GM23248 (cell line): ENCODE measurements at regions not wholly inside any gene's neighbourhood (a gene's known extent, or its start where the extent isn't known, plus 50 kb on each side); places are given as distances from the start of the nearest gene placed in this dataset.

Experiments used
- DNase-seq: peaks from one replicate; pipeline ENCODE4 v3.0.0-alpha.2; 2015
- H2AFZ ChIP-seq: fragments of 200-600 bp; sonication (generic); 2 replicates; pipeline ENCODE4 v1.6.1; 2016; ENCODE audit warnings: antibody characterized with exemption
- H3F3A ChIP-seq: fragments of 200-600 bp; sonication (generic); 2 replicates; pipeline ENCODE4 v1.6.1; 2016; ENCODE audit warnings: mild to moderate bottlenecking, antibody characterized with exemption, mixed run types; ENCODE audit not compliant: insufficient read depth
- H3K27ac ChIP-seq: fragments of 200-600 bp; sonication (generic); 2 replicates; pipeline ENCODE4 v1.5.1; 2016; ENCODE audit warnings: mild to moderate bottlenecking
- H3K27me3 ChIP-seq: fragments of 200-600 bp; sonication (generic); replicated peaks from 2 replicates; pipeline ENCODE4 v1.6.1; 2016; ENCODE audit warnings: mild to moderate bottlenecking; ENCODE audit not compliant: insufficient read depth
- H3K36me3 ChIP-seq: fragments of 200-600 bp; sonication (generic); 2 replicates; pipeline ENCODE4 v1.6.1; 2016; ENCODE audit warnings: low read depth, mild to moderate bottlenecking
- H3K4me1 ChIP-seq: fragments of 200-600 bp; sonication (generic); 2 replicates; pipeline ENCODE4 v1.6.1; 2016; ENCODE audit warnings: mild to moderate bottlenecking; ENCODE audit not compliant: insufficient read depth
- H3K4me2 ChIP-seq: fragments of 200-600 bp; sonication (generic); one replicate; pipeline ENCODE4 v1.6.1; 2016; ENCODE audit warnings: mild to moderate bottlenecking; ENCODE audit not compliant: unreplicated experiment
- H3K4me3 ChIP-seq: fragments of 200-600 bp; sonication (generic); 2 replicates; pipeline ENCODE4 v1.5.1; 2016; ENCODE audit warnings: mild to moderate bottlenecking
- H3K79me2 ChIP-seq: fragments of 200-600 bp; sonication (generic); 2 replicates; pipeline ENCODE4 v1.6.1; 2016; ENCODE audit warnings: mild to moderate bottlenecking; ENCODE audit not compliant: insufficient read depth
- H3K9ac ChIP-seq: fragments of 200-600 bp; sonication (generic); 2 replicates; pipeline ENCODE4 v1.6.1; 2016; ENCODE audit warnings: mild to moderate bottlenecking
- H3K9me2 ChIP-seq: fragments of 200-600 bp; sonication (generic); 2 replicates; pipeline ENCODE4 v1.6.1; 2016; ENCODE audit warnings: mixed run types, mild to moderate bottlenecking, moderate library complexity; ENCODE audit not compliant: insufficient read depth
- H3K9me3 ChIP-seq: fragments of 200-600 bp; sonication (generic); one replicate; pipeline ENCODE4 v1.6.1; 2017; ENCODE audit warnings: low read depth
- H4K20me1 ChIP-seq: fragments of 200-600 bp; sonication (generic); 2 replicates; pipeline ENCODE4 v1.6.0; 2016; ENCODE audit not compliant: insufficient read depth
- EZH2 ChIP-seq: fragments of 200-600 bp; sonication (generic); IDR thresholded peaks from 2 replicates; pipeline ENCODE4 v1.6.1; 2018; ENCODE audit warnings: antibody characterized with exemption, mild to moderate bottlenecking; ENCODE audit not compliant: insufficient read depth, poor library complexity, severe bottlenecking
- EZH2phosphoT487 ChIP-seq: fragments of 200-600 bp; sonication (generic); IDR thresholded peaks from 2 replicates; pipeline ENCODE4 v1.6.1; 2018; ENCODE audit warnings: antibody characterized with exemption, moderate library complexity, mild to moderate bottlenecking, low read depth; ENCODE audit not compliant: insufficient read depth
- WGBS, 2 experiments: methylation state at CpG; one replicate each; pipeline ENCODE4 v1.1.6; 2015 to 2017; ENCODE audit warnings: low lambda C conversion rate in 2 of 2, low coverage in 1 of 2; ENCODE audit errors: missing lambda C conversion rate in 2 of 2; 5-methylcytosine and 5-hydroxymethylcytosine counted together
- in situ Hi-C: fragments of 300-500 bp; cut with MboI; formaldehyde crosslinking; loops from 2 replicates; pipeline ENCODE4 v1.15.0; 2020

DNA sequence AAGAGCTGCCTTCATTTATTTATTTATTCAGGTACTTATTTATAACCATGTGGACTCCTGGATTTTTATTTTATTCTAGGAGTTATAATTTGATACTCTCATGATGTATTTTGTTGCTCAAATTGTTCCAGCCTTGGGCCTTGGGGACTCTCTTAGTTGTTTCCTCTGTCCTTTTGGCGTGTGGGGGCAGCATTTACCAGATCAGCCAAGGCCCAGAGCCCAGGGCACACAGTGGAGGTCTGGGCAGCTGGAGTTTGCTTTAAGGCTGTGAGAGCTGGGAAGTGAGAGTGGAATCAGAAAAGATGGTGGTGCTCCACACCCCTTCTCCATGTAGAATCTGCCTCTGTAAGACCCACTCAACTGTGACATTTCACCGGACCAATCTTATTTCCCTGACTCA lies 398.9 kb downstream of the RPS24 start:
- Histone ChIP-seq H3K27me3 (peaks cover 11% of the 10 kb centered on the region), H3K4me3 (no peak overlapping the region), H3K4me2 (no peak overlapping the region), H3K27ac (no peak overlapping the region), H3K9ac (no peak overlapping the region), H3K36me3 (no peaks in the 10 kb centered on the region), H2AFZ (no peak overlapping the region), H4K20me1 (no peaks in the 10 kb centered on the region), H3F3A (no peaks in the 10 kb centered on the region), H3K4me1 (no peaks in the 10 kb centered on the region), H3K79me2 (no peaks in the 10 kb centered on the region), H3K9me3 (no peaks in the 10 kb centered on the region), H3K9me2 (no peaks in the 10 kb centered on the region)
- DNase-seq = no peak
- 85 to 90% methylated on average over 2 of the region's 2 CpGs for WGBS, 2 experiments
- in situ Hi-C loops = no loop called here
- TF ChIP-seq EZH2phosphoT487 (no peak), EZH2 (no peak)

DNA sequence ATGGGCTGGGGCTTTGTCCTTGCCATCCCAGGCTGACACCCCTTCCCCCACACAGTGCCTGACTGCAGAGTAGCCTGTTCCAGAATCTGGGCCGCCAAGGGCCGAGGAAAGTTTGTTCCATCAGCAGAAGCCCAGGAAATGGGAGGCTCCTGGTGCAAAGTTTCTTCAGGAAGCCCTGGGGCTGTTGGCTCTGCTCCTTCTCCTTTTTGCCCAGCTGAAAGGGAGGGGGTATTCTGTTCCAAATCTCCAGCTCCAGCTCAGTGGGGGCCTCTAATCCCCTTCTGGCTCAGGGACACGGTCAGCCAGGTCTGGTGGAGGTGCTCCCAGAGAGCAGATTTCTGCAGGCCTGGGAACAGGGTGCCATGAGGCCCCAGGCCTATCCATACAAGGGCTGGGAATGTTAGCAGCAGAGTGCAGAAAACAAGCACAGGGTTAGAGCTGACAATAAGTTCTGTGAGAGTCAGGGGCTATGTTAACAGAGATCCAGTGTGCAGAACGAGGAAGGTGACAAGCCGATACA lies 399.5 kb downstream of the RPS24 start:
- no peaks in the 10 kb centered on the region for H3K79me2 ChIP-seq
- WGBS, 2 experiments = 91 to 94% methylated on average over 5 of the region's 5 CpGs
- TF ChIP-seq EZH2 = no peak

DNA sequence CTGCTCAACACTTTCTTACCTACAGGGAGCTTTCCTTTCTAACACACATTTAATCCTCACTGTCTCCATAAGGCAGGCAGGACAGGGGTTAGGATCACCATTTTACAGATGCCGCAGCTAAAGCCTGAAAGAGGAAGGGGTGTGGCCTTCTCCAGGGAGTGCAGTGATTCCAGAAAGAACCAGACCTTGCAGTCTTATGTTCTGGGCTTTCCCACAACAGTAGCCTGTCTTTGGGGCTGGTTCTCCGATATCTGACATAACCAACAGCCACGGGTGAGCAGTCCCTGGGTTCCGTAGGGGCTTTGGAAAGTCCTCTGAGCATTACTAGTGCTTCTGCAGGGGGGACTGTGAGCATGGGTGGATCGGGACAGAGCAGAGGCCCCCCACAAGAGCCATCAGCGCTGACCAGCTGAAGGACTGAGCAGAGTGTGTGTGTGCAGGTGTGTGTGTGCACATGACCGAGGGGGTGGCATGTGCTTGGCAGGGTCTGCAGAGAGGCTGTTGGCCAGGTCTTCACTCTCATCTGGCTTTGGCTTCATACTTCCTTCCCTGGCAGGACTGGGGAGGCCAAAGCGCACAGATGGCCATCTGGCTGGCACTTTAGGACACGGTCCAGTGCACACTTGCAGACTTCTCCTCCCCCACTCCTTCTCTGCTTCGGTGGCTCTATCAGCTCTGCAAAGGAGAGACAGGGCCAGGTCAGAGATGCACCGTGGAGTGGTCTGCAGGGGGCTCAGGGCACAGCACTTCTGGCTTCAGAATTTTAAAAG lies 400.3 kb downstream of the RPS24 start:
- DNase-seq = no peak
- no peaks in the 10 kb centered on the region for H3K9me2 ChIP-seq
- H3K4me3 ChIP-seq = no peak overlapping the region
- no peaks in the 10 kb centered on the region for H4K20me1 ChIP-seq
- 65 to 66% methylated on average over 9 to 11 of the region's 11 CpGs for WGBS, 2 experiments
- no peak overlapping the region for H3K4me2 ChIP-seq
- TF ChIP-seq EZH2phosphoT487 = no peak
- TF ChIP-seq EZH2 = no peak
- no peaks in the 10 kb centered on the region for H3K4me1 ChIP-seq
- H3K36me3 ChIP-seq = no peaks in the 10 kb centered on the region
- H3F3A ChIP-seq = no peaks in the 10 kb centered on the region
- no peak overlapping the region for H3K9ac ChIP-seq
- no peaks in the 10 kb centered on the region for H3K9me3 ChIP-seq
- no peak overlapping the region for H3K27ac ChIP-seq
- H3K27me3 ChIP-seq = peaks cover 7% of the 10 kb centered on the region
- no peaks in the 10 kb centered on the region for H3K79me2 ChIP-seq
- H2AFZ ChIP-seq = no peak overlapping the region
- in situ Hi-C loops = no loop called here

More for the DNA sequence above, 399.5 kb downstream of the RPS24 start:
- H3K27ac ChIP-seq = no peak overlapping the region
- no peak overlapping the region for H3K9ac ChIP-seq
- no peaks in the 10 kb centered on the region for H4K20me1 ChIP-seq
- no peaks in the 10 kb centered on the region for H3K9me2 ChIP-seq
- no peaks in the 10 kb centered on the region for H3F3A ChIP-seq
- no peak overlapping the region for H2AFZ ChIP-seq
- no peak for DNase-seq
- H3K27me3 ChIP-seq = peaks cover 11% of the 10 kb centered on the region
- H3K4me2 ChIP-seq = no peak overlapping the region
- H3K4me1 ChIP-seq = no peaks in the 10 kb centered on the region
- H3K36me3 ChIP-seq = no peaks in the 10 kb centered on the region
- in situ Hi-C loops = no loop called here
- no peaks in the 10 kb centered on the region for H3K9me3 ChIP-seq
- H3K4me3 ChIP-seq = no peak overlapping the region

DNA sequence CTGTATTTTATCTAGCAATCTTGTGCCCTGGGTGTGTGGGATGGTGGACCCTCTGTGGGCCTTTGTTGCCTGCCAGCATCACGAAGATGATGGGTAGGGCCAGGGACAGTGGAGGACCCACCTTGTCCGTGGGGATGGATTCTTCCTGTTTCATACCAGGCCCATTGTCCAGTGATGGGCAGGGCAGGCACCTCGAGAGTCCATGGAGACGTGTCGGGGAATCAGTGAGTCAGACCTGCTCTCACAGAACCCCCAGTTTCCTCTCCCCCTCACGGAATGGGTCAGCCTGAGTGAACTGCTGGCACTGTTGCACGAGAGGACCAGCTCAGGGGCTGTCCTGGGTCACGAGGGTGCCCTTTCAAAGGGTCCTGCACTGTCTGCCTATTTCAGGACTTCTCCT lies 401.2 kb downstream of the RPS24 start:
- WGBS, 2 experiments = 78 to 79% methylated on average over 8 of the region's 8 CpGs
- H3K9ac ChIP-seq = no peak overlapping the region
- no peak overlapping the region for H3K4me2 ChIP-seq
- no peaks in the 10 kb centered on the region for H3K9me3 ChIP-seq
- no peak overlapping the region for H3K4me3 ChIP-seq
- no peaks in the 10 kb centered on the region for H3K9me2 ChIP-seq
- no peaks in the 10 kb centered on the region for H4K20me1 ChIP-seq
- no peaks in the 10 kb centered on the region for H3K79me2 ChIP-seq
- TF ChIP-seq EZH2 (no peak), EZH2phosphoT487 (no peak)
- H3K27me3 ChIP-seq = peaks cover 5% of the 10 kb centered on the region; the same call in 1 of the 2 replicates
- no peak overlapping the region for H3K27ac ChIP-seq
- H3K4me1 ChIP-seq = no peaks in the 10 kb centered on the region
- H3F3A ChIP-seq = no peaks in the 10 kb centered on the region
- no peaks in the 10 kb centered on the region for H3K36me3 ChIP-seq
- no peak overlapping the region for H2AFZ ChIP-seq
- in situ Hi-C loops = no loop called here
- no peak for DNase-seq
